ENCODE measurements at regions not wholly inside any gene's neighbourhood (a gene's known extent, or its start where the extent isn't known, plus 50 kb on each side); places are given as distances from the start of the nearest gene placed in this dataset.
"Not testable (repeated sequence)": the region's sequence is repeated elsewhere in the genome, so short reads cannot be mapped to it uniquely, and the experiment has no call there.

GRCh38 chr20:41716436-41716835 is 98.3 kb upstream of the CHD6 start:
- DNase-seq: no peak

- DNase-seq: no peak
These were observed 97.3 kb upstream of the CHD6 start for GRCh38 chr20:41715526-41715925.

GRCh38 chr20:41714030-41714429 is 95.9 kb upstream of the CHD6 start:
- DNase-seq: no peak

- no peak for DNase-seq
These were observed 86.7 kb upstream of the CHD6 start for GRCh38 chr20:41704896-41705295.

GRCh38 chr20:41702647-41703046 is 84.5 kb upstream of the CHD6 start:
- DNase-seq: no peak

GRCh38 chr20:41701588-41702348 is 83.6 kb upstream of the CHD6 start:
- no peak for DNase-seq

GRCh38 chr20:41699673-41700072 is 81.5 kb upstream of the CHD6 start:
- not testable (repeated sequence) for DNase-seq

GRCh38 chr20:41697861-41698559 is 79.8 kb upstream of the CHD6 start:
- no peak for DNase-seq

DNA sequence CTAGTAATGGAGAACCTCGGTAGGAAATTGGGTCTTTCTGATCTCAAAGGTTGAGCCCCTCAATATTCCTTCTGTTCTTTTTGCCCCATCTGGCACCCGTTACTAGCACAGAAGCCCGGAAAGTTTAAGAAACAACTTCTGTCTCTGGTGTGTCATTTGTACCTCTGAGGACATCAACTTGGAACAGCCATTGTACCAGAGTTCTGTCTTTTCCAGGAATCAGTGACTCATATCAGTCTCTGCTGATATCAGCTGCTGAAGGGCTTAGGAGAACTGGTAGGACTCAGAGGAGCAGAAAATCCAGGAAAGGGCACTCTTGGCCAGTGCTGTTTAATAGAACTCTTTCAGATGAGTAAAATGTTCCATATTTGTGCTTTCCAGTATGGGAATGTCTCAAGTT is 78.3 kb upstream of the CHD6 start:
- no peak for DNase-seq

- no peak for DNase-seq
These were observed 76.6 kb upstream of the CHD6 start for GRCh38 chr20:41694796-41695195.

DNA sequence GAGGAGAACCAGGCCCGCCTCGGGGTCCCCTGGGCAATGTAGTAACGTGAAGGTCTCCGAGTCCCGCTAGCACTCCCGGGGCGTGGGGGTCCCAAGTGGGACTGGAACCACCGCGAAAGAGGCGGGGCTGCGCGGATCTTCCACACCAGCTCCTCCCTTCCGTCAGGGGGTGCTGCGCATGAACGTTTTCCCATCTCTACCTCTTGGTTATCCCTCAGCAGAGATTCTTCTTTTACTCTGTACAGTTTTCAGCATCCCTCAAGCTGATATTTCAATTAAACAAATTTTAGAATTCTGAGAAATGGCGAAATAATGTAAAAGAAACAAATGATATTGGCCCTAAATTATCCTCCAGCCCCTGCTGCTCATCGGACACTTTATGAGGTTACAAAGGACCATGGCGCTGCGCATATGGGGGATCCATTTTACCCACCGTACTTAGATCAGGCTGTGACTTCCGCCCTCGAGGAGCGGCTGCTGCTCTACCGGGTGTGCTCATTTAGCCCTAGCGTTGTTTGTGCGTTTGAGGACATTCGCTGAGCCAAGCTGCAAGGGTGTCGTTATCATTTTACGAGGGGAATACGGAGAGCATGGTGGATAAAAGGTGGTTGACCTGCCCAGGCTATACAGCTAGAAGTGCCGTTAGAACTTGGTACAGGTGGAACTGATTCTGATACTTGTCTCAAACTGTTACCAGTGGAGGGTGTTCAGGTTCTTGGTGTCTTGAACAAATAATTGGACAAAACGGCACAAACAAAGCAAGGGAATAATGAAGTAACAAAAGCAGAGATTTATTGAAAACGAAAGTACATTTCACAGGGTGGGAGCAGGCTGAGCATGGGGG is 75.2 kb upstream of the CHD6 start:
- peak; percentile 92 for DNase-seq

DNA sequence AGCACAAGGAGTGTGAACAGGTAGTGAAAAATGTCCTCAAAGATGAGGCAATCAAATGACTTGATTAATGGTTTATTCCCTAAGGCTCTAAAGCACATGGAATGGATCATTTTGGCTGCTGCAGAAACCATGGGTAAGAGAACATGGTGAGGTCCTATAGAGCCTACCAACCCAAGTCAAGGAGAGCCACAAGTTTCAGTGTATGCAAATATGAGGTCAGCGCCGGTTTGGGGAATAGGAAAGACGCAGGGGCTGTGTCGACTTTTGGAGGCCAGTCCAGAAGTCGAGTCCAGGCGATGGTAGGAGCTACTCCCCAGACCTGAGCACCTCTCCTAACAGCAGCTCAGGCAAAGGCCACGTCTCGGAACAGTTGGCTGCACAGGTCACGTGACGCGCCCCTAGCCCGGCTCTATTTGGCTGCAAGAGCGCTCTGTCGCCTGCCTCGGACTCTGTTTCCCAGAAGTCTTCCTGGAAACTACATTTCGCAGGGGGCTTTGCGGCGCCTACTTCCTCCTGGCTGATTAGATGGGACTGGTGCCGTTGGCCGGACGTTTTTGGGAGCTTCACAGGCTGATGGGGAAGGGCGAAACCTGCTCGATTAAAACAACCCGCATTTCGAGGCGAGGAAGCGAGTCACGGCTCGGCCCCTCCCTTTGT is 74.4 kb upstream of the CHD6 start:
- peak; percentile 94 for DNase-seq

DNA sequence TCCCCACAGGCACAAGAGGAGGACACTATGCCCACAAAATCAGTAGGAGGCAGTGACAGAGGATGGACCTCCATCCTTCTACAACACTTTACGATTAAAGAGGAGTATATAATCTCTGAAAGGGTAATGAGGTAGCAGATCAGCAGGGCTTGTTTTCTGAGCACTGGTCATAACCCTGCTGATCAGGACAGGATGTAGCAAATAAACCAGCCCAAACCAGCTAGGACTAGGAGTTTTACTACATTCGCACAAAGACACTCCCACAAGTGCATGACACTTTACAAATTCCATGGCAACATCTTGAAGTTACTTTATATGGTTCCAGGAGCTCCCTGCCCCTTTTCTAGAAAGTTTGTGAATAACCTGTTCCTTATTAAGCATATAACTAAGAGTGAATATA is 73.3 kb upstream of the CHD6 start:
- no peak for DNase-seq

DNA sequence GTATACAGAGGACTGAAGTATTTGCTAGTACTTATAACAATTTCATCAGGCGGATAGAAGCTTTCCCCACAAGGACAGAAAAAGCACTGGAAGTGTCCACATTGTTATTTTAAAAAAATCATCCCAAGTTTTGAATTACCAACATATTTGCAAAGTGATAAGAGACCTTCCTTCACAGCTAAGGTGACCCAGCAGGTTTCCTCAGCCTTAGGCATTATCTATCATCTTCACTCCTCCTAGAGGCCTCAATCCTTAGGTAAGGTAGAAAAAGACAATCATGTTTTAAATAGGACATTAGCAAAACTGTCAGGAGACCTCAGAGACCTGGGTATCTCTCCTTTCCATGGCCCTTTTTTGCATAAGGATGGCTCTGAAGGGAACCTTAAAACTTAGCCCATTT is 72.5 kb upstream of the CHD6 start:
- DNase-seq: no peak

- DNase-seq: no peak
These were observed 68.8 kb upstream of the CHD6 start for GRCh38 chr20:41686961-41687360.

DNA sequence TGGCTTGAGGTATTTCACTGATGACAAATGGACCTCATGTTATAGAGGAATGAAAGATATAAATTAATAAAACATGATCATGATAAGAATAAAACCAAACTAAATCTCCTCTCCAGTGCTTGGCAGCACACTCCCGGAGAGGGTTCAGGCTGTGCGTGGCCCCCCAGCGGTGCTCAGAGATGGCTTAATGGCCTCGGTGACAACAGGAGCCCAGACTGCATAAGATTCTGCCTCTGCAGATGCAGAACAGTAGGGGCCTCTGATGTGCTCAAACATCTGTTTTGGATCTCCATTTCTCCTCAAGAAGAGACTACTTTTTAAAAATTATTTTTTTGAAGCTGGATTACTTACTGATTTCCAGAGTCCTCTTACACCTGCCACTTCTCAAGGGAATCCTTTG is 67.0 kb upstream of the CHD6 start:
- not testable (repeated sequence) for DNase-seq

- no peak for DNase-seq
These were observed 60.6 kb upstream of the CHD6 start for GRCh38 chr20:41678799-41679198.

GRCh38 chr20:41672282-41672681 is 54.1 kb upstream of the CHD6 start:
- no peak for DNase-seq

- no peak for DNase-seq
These were observed 53.0 kb upstream of the CHD6 start for GRCh38 chr20:41671143-41671542.

DNA sequence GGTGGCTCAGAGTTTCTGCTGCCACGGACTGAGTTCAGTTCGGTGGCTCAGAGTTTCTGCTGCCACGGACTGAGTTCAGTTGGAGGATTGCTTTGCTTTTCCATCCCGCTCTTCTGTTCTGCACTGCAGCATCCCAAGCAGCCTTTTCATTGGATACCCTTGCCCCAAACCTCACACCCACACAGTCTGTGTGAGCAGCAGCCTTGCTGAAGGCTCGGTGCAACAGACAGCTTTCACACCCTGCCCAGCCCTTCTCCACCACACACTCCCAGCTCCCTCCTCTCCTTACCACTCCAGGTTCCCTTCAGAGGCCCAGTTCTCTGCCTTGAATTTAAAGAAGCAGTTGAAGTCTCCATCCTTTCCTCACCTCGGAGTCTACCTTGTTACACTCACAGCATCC is 52.5 kb upstream of the CHD6 start:
- DNase-seq: no peak

DNA sequence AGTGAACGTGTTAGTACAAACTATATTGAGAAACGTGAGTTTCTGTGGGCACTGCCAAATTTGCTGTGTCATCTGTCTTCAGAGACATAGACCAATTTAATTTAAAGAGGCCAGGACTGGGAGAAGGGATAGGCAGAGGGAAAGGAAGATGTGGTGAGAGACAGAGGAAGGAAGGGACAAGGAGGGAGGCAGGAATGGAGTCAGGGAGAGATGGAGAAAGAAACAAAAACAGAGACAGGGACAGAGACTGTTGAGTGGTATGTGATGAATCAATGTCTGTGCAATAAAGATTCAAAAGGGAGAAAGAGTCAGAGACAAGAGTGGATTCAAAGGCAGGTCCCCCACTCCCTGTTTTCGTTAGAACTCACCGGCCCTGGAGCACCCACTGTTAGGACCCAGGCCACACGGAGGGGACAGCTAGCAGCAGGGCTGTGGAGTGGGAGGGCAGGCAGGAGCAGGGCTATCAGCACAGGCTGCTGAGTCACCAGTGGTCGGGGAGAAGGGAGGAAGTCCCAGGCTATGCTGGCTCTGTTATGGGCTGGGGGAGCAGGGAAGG is 51.6 kb upstream of the CHD6 start:
- DNase-seq: no peak

GRCh38 chr20:41668057-41668749 is 50.0 kb upstream of the CHD6 start:
- no peak for DNase-seq

Data from NCI-H524 treated with DMSO at 0.1 percent for 48 hours (cell line).